HG03097 (cell line): ENCODE measurements at regions not wholly inside any gene's neighbourhood (a gene's known extent, or its start where the extent isn't known, plus 50 kb on each side); places are given as distances from the start of the nearest gene placed in this dataset.

Source experiments
- ATAC-seq: cut with Tn5 transposase; IDR thresholded peaks from one replicate; pipeline ENCODE4 v1.9.1; 2021; ENCODE audit not compliant: unreplicated experiment, low FRiP score

DNA sequence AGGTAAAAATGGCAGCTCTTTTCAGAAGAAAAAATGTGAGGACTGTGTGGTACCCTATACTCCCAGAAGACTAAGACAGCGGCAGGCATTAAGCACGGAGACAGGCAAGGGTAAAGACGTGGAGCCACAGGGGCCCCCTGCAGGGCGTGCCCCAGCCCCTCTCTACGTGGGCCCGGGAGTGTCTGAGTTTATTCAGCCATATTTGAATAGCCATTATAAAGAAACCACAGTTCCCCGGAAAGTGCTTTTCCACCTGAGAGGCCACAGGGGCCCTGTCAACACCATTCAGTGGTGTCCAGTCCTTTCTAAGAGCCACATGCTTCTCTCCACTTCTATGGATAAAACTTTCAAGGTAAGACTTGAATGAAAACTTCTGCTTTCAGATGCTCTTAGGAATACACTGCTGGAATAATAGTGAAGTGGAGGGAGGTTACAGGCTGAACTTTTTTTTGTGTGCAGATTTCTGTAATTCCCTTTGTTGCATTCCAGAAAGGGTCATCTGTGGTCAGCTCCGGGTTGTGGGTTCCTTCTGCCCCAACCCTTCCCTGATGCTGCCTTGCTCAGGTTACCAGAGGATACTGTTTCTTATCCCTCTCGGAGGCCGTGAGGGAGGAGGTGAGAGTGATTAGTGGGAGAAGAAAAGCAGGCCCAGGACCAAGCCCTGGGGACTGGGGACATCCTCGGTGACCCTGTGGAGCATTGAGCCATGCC, 58.4 kb downstream of the SLC25A47 start:
- no peak for ATAC-seq

DNA sequence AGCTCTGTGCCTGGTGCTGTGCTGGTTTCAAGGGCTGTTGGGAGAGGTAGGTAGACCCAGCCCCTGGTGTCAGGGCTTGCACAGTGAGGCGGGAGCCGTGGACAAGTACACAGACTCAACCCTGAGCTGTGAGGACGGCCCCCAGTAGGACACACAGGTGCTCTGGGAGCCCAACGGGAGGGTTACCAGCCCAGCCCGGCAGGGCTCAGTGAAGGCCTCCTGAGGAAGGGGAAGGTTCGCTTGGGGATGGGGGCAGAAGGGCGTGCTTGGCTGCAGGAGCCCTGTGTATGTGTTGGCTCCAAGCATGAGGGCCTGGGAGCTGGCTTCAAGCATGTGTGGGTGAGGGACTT, 58.9 kb downstream of the SLC25A47 start:
- no peak for ATAC-seq

DNA sequence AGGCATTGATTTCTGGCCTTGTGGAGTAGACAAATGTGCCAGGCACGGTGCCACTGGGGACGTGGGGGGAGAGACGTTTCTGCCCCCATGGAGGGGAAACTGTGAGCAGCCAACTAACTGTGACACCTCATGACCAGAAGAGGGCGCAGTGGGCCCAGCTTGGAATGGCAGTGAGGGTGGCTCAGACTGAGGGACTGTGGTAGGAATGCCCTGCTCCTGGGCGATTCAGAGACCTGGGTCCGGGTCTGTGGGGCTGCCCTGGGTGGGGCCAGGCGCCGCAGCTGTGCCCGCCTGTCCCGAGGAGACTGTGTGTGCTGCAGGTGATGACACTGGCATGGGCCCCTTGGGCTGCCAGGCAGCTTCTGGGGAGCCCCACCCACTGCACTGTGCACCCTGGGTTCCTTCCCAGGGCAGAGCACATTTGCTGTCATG, 60.6 kb downstream of the SLC25A47 start:
- ATAC-seq: peak; percentile 55

DNA sequence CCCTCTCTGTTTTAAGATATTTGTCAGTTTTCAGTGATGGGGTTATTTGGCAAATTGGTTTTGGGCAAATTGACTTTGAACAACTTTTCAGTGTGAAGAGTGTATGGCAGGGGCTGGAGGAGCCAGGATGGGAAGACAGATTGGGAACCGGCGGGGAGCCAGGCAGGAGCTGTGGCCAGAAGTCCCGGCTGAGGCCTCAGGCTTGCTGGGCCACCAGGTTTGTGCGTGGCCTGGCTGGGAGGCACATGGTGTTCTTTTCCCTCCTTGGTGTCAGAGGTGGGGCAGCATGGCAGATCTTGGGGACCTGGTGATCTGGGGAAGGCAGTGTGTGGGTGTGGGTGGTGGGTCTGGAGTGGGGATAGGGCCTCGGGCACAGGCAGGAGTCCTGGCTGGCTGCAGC, 61.1 kb downstream of the SLC25A47 start:
- ATAC-seq: no peak

DNA sequence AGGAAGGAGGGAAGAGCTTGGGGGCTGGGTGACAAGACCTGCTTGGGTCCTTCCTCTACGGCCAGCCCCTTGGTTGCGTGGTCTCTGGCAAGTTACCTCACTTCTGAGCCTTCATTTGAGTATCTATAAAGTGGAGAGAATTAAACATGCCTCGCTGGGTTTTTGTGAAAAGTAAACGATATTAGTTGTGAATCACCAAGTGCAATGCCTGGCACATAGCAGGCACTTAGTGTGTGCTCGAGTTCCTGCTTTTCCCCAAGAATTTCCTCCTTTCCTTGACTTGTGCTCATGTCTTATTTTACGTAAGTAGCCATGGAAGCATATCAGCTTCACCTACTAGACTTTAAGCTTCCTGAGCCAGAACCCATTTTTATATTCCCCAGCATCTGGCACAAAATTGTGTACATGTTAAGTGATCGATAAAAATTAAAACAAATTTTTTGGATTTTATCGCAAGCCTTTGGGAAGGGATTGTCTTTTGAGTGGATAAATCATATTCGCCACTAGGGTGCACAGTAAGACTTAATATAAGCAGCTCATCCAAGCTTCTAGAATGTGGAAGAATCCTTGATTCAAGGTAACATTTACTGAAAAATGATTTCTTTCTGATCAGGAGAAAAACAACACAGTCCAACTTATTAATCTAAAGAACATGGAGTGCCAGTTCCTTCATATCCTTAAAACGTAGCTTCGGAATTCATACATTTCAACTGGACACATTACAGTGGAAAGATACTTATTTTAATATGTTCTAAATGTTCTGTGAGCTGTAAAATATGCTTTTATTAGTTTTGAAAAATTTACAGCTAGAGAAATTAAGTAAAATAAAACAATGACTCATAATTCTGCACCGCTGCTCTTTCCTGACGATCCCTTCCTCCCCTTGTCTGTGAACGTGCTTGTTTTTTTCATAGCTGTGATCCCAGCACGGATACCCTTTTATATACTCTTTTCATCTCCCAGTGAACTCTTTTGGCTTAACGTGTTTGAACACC, 62.0 kb downstream of the SLC25A47 start:
- no peak for ATAC-seq

DNA sequence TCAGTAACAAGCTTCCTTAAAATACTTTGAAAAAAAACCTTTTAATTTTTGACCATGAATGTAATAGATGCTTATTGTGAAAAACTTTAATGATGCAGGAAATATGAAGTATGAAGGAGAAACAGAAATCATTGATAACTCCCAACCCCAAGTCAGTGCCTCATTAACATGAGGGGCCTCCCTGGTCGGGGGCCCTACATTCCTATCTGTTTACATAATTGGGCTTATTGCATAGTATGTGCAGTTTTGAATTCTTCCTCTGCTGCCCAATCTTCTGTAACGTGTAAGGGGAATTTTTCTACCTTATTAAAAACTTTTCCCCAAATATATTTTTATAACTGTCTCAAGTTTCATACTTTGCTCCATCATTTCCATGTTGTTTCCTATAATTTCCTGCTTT, 63.0 kb downstream of the SLC25A47 start:
- ATAC-seq: no peak

DNA sequence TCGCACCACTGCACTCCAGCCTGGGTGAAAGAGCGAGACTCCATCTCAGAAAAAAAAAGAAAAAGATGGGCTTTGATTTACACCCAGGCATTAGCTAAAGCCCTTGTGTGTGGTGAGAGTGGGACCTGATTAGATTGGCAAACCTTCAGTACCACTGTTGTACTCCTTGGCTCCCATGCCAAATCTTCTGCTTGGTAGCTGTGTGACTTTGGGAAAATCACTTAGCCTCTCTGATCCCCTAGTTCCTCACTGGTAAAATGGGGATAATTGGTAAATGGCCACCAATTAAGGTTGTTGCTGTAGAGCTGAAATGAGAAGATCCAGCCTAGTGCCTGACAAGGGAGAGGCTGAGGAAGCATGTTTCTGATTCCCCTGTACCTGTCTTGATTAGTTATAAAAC, 63.7 kb downstream of the SLC25A47 start:
- ATAC-seq: no peak

DNA sequence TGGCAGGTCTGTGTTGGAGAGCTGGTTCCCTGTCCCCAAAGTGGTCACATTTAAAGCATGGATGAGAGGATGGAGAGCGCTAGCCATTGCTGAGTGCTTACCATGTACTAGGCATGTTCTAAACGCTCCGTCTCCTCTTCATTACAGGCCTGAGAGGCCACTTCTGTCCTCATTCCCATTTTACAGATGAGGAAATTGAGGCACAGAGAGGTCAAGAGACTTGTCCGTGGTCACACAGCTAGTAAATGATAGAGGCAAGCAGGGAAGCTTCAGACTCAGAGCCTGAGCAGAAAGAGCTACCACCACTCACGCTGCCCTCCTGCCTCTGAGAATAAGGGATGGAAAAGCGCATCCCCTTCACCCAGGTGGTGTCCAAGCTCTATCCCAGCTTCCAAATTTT, 64.3 kb downstream of the SLC25A47 start:
- ATAC-seq: no peak

DNA sequence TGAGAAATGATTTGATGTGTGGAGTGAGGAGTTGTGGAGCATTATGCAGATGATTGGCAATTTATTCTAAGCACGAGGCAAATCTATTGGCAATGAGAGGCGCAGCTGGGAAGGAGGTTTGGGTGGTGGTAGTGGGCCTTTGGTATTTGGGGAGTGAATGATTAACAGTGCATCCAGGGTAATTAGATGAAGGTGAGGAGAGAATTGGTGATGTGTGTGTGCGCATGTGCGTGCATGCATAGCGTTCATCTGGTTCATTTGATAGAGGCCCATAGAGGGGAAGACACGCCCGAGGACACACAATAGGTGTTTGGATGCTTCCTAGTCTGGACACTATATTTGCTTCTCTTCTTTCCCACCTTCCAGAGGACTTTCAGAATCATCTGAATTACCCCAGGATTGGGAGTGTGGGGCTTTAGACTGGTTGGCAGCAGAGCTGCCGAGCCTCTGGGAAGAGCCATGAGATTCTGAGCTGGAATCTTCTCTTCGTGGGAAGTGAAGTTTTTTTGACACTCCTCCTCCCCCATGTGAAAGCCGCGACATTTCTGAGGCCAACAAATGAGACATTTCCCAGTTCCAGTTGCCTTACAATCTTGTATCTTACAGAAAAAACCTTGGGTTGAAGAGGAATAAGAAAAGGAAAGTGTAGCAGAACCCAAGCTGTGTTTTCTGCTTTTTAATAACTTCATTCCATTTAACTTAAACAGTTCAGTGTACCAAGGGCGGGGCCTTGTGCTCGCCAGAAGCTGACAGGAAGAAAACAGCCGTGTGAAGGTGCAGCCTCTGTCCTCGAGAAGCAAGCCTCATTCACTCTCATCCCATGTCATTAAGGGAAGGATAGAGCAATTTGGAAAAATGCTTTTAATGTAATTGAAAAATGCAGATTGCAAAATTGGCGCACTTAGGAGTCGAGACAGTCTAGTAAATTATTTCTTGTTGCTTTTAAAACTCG, 65.2 kb downstream of the SLC25A47 start:
- no peak for ATAC-seq

DNA sequence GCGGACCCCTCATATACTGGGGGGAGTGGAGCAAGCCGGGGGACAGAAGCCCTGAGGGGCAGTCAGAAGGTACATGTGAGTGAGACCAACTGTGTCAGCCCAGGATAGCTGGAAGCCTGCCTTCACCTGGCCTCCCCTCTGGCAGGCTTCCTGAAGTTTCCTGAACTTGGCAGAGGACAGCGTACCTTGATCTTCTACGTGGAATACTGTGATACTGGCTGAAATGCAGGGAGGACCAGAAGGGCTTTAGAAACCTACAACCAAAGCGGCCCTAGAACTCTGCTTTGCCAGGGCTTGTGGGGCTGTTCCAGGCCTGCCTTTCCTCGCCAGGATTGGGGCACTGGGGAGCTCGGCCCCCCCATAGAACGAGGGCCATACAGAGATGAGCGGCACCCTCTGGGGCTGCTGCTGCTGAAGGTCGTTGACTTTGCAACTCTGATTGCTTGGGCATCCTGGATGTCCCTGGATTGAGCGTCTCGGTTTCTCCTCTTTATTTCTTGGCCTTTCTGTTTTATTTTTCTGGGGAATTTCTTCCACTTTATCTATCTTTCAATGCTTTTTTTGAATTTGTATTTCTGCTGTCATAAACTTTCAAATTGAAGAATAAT, 66.5 kb downstream of the SLC25A47 start:
- no peak for ATAC-seq

DNA sequence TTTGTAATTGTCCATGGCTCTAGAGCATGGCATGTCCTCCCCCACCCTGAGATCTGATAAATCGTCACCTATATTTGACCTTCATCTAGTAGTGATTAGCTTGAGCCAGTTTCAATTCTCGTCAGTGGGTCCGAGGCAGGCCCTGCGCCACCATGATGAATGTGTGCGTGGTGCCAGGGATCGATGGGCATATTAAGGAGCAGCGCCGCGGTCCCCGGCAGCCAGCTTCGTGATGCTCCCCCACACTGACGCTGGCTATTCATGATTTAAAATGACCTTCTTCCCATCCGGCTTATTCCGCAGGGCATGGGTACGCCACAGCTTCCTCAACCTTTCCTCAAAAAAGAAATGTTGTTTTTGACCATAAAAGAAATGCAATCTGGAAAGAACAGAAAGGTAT, 68.0 kb downstream of the SLC25A47 start:
- ATAC-seq: no peak

DNA sequence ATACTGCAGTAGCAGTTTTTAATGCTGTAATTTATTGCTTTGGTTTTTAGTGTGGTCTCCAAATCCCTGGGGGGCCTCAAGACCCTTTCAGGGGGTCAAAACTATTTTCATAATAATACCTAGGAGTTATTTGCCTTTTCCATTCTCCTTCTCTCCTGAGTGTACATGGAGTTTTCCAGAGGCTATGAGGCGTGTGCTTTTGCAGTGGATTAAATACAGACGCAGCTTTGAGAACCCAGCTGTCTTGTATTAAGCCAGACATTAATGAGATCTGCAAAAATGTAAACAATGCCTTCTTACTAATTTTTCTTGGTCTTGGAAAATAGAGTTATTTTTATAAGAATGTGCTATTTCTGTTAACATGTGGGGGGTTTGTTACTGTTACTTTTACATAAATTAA, 68.6 kb downstream of the SLC25A47 start:
- no peak for ATAC-seq

DNA sequence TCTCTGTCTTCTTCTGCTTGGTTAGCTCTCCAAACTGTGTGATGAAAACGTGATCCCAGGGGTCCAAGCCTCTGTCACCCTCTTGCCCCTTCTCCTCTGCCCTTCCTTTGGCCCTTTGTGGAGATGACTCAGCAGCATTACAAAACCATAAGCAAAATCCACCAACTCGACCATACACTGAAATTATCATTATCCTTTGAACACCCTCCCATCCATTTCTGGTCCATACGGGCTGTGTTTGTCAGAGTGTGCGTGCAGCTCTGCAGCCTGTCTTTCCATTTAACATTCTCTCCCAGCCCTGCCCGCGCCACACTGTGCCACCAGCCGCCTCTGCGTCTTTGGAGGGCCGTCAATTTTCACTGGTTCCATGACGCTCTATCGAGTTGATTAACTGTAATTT, 69.2 kb downstream of the SLC25A47 start:
- ATAC-seq: no peak

DNA sequence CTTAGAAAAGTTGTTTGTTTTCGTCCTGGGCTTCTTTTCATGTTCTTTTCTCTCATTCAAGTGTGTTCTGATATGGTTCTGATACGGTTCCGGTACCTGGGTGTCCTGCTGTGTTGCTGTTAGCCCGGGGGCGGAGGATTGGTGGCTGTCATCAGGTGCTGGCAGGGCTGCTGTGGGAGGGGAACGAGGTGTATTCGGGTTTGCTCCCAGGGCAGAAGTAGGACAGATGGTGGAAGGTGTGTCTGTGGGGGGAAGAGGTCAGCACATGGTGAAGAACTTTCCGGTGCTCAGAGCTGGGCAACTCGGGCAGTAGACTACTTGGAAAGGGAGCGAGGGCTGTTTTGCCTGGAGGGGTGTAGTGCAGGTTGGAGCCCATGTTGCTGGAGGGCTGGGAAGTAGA, 70.2 kb downstream of the SLC25A47 start:
- ATAC-seq: no peak

DNA sequence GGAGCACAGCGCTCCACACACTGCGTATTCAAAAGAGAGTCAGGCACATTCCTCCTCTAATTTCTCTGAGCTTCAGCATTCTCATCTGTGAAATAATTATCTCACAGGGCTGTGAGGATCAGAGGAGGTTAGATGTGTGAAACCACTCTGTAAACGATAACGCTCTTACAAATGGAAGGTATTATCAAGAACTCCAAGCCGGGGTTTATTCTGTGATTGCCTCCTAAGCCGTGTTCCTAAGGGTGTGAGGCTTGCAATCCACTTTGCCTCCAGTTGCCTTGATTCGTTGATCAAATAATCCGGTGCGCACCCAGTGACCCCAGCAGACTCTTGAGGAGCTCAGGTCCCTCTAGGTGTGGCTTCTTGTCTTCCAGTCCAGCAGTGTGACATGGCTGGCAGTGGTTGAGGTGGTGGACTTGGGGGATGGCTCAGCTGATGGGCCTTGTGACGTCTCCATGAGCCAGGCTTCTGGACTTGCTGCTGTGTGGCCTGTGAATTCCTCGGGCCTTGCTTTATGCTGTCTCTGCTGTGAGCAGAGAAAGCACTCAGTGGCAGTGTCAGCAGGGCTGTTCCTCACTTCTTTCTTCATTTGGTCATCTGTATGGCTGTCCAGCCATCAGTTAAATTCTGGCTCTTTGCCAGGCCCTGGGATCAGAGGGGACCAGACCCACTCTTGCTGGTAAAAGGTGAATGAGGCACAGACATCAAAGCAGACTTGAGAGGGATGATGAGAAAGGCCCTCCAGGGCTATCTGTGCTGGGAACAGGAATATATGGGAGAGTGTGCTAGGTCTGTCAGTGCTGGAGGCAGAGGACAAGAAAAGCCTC, 71.0 kb downstream of the SLC25A47 start:
- no peak for ATAC-seq

DNA sequence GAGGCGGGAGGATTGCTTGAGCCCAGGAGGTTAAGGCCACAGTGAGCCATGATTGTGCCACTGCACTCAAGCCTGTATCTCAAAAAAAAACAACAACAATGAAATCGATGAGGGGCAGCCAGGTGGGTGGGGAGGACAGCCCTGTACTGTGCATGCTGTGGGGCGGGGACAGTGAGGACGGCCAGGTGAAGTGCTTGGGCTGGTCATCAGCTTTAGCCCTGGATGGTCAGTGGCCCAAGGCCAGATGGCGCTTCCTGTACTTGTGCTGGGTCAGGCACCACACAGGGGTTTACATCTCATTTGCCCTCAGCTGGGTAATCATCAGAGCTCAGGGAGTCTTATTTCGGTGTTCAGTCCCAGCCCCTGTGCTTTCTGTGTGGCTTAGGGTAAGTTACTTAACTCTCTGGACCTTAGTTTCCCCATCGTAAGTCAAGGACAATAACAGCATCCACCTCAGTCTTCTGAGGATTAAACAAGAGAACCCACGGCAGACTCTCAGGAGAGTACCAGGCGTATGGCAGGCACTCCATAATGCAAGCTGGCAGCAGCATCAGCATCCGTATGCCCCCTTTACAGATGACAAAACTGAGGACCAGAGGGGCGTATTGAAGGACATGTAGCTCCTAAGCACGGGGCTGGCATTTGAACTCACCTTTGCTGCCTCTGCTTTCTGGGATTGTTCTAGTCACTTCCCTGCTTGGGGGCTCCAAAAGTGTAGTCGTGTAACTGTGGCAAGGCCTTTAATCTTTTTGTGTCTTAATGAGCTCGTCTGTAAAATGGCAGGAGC, 71.9 kb downstream of the SLC25A47 start:
- ATAC-seq: no peak

DNA sequence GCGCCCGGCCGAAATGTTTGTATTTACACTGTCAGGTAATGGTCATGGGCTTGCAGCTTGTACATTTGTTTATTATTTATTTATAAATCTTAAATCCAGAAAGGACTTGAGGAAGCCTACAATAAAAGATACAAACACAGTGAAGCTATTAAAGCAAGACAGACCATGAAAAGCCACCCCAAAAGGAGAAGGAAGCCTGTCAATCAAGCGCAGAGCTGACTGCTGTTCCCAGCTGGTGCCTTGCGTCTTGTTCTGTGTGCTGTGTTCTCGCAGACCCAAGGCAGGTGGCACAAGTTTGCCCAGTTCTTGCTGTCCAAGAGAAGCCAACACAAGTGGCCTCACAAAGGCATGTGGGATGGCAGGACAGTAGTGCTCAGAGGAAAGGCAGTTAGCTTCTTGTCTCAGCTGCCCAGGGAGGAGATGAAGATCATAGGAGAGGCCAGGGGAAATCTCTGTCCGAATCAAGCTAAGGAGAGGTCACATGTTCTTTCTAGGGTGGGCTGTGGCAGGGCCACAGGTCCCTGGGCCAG, 73.2 kb downstream of the SLC25A47 start:
- ATAC-seq: no peak

DNA sequence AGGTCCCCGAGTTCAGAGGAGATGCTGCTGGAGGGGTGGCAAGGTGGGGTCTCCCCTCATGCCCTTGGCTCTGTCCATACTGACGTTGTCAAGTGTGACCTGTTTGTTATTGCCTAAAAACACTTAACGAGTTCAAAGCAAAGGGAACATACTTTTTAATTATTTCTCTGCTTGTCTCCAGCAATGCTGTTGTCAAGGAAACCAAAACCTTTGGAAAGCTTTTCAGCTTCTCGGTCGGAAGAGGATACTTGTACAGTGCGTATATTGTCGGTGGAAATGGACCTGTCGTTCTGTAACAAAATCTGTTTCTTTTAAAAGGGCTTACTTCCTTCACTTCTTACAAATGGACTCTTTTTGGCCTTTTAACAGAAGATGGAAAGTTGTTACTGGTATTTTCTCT, 73.9 kb downstream of the SLC25A47 start:
- no peak for ATAC-seq

DNA sequence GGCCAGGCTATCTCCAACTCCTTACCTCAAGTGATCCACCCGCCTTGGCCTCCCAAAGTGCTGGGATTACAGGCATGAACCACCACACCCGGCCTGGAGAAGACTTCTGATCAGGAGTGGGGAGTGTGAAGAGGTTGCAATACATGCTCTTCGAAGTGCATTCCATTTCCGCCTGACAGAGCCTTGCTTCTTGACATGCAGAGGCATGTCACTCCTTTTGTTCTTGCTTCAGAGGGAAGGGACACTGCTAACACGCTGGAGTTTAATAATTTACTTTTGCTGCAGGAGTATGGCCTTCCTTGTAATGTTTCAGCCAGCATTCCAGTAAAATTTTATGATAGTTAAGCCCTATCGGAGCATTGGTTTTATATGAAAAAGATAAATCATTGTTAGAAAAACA, 74.9 kb downstream of the SLC25A47 start:
- no peak for ATAC-seq
